G401.6 (cell line): ENCODE measurements at regions not wholly inside any gene's neighbourhood (a gene's known extent, or its start where the extent isn't known, plus 50 kb on each side); places are given as distances from the start of the nearest gene placed in this dataset.

Experiments
- FAIRE-seq: peaks from 2 replicates; lab custom pipeline; 2012; peaks lifted over from hg19 to GRCh38; lab: Jason Lieb, UNC

DNA sequence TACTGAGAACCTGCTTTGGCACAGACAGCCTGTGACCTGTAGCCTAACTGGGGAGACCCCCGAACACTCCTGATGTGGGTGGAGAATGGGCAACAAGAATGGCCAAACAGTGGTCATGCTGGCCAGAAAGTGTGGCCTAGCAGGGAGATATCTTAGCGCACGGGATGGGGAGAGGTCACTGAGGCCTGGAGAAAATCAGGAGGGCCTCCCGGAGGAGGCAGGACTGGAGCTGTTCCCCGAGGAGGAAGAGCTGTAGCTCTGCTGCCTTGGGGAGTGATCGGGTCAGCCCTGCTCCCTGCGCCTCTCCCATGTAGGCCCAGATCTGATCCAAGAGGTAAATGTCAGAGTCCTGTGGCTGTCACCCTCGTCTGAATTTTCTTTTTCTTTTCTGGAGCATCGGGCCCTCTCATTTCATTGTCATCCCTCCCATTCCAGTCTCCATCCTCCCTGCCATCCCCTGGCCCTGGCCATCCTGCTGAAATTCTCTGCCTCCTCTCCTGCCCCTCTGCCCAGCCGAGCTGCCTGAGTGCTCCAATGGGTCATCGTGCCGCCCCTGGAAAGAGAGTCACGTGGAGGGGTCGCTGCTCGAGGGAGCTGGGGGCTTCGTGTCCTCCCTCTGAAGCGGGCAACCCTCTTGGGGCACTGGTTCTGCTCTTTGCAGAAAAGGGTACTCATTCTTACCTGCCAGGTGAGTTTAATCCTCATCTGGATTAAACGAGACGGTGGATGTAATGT is 242.9 kb downstream of the HAUS1 start:
- no peak for FAIRE-seq

DNA sequence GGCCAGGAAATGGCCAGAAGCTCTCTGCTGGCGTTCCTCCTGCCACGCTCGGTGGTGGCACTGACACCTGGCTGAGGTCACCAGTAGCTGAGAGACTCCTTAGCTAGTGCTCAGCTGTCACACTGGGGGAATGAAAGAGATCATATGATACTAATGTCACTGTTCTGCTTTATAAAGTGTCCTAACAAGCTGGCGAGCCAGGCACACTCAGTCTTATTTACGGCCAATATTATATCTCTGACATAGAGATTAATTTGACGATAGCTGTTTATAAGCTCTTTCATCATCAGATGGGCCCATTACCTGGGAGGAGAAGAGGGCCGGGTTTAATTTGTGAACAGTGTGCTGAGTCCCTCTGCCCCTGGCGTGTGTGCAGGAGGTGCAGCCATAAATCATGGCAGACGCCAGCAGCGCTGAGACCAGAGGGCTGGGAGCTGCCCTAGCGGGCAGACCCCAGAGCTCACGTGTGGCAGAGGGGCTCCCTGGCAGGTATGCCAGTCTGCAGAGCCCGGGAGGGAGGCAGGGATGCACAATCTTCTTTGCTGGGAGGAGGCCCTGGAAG is 246.5 kb downstream of the HAUS1 start:
- FAIRE-seq, result no peak

DNA sequence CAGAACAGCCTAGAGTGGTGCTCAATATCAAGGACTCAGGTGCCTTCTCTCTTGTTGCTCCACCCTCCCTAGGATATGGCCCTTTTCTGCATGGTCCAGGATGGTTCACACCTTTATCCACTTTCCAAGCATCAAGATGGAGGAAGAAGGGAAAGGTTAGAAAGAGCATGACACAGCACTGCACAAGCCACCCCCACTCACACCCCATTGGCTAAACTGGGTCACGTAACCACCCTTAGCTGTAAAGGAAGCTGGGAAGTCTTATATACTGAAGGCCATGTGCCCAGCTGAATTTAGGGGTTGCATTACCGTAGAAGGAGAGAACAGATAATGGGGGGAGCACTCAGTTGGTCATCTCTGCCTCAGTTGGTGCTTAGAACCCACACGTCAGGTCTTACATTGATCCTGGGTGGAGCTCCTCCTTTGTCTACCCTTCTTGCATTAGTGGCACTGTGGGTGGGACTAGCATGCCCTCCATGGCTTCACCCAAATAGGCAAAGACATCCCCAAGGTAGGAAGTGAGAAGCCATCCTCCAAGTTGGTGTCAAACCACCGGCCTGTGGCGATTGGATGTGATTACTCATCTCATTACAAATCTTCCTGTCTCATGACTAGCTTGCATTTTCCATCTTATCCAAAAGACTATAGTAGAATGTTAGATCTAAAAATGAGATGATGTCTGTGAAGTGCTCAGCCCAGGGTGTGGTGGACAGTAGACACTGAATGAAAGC is 248.5 kb downstream of the HAUS1 start:
- FAIRE-seq, result no peak

DNA sequence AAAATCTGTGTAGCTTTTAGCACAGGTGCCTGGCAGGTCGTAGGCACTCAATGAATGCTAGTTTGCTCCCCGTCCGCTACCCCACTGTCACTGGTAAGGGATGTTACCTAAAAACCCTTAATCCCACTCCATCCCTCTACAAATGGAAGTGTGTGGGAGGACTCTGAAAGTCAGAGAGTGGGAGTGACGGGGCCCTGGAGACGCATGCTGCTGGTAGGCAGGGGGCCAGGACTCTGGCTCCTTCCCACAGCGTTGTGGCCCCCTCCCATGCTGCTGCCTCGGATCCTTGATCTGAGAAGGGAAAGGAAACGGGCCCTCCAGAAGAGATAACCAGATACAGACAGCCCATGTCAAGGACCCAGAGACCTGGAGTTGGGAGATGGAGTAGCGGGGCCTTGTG is 249.3 kb downstream of the HAUS1 start:
- FAIRE-seq, result no peak

DNA sequence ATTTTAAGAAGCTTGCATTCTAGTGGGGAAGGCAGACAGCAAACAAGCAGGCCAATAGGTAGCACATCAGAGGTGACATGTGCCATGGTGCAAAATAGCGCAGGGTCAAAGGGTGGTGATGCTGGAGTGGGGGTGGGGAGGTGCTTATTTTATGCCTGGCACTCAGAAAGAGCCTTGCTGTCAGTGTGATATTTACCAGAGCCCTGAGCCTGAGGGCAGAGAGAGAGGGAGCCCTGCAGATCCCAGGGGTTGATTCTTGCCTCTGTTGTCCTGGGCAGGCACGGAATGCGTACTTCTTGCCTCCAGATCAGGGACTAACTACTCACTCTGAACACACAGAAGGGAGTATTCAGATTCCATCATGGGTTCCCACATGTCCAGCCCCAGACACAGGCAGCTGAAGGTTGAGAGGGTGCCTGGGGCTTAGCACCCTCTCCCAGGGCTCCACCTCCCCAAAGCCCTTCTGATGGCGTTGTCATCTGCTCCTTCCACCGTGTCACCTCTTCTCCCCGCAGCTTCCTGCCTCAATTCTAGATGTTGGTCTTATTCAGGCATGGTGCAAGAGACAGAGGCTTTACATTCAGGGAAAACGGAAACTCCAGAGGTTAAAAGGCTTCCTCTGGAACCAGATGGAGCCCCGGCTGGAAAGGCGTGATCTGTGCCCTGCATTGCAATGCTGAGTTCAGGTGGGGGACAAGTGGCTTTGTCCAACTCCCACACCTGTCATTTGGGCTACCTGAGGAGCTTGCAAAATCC is 252.3 kb downstream of the HAUS1 start:
- no peak for FAIRE-seq

DNA sequence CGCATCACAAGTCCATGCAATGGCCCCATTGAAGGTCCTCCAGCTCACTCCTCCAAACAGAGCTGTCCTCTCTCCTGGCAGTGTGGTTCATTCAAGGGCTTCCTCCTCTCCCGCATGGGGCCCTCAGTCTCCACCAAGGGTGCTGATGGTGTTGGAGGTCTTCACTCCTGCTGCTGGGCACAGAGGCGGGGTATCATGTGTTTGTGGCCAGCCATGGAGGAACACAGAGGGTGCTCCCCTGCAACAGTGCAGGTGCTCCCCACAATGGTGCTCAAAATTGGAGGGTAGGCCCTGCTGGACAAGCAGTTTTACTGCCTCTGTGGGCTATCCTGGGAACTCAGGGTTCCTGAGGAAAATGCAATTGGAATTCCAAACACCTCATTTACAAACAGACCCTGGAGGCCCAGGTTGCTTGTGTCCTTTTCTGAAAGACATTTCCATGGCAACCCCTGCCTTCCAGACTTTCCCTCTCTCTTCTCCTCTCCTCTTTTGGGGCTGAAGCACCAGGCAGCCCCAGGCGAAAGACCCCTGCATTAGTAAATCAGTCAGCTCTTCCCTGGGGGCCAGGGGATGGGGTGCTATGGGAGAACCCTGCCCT is 256.0 kb downstream of the HAUS1 start:
- FAIRE-seq, result no peak

DNA sequence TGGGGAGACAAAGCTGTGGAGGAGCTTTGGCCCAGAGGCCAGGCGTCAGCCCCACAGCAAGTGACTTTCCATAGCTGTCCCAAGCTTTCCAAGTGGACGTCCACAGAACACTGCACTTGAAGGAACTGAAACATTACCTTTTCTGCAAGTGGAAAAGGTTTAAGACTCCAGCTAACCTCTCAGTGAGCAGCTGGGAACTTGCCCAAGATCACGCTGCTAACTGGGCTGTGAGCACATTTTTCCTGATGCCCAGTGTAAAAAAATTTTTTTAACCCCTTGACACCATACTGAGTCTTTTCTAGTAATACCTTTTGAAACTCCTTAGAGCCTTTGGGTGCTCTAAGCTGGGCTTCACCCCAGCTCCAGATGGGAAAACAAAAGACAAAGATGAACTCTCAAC is 256.7 kb downstream of the HAUS1 start:
- no peak for FAIRE-seq

DNA sequence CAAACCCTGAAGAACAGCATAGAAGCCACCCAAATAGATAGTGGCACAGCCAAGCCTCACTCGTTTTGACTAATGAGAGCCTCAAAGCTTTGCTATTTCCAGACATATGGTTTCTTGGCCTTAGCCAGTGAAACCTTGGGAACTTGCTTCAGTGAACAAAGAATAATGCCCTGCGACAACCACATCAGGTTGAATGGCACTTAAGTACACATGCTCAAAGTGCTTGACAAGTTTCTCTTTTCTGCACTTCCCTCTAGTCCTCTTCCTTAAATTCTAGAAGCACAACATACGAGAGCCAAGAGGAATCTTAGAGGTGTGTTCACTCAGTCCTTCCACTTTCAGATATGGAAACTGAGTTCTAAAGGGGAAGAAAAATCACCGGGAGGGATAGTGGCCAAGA is 258.3 kb downstream of the HAUS1 start:
- no peak for FAIRE-seq

DNA sequence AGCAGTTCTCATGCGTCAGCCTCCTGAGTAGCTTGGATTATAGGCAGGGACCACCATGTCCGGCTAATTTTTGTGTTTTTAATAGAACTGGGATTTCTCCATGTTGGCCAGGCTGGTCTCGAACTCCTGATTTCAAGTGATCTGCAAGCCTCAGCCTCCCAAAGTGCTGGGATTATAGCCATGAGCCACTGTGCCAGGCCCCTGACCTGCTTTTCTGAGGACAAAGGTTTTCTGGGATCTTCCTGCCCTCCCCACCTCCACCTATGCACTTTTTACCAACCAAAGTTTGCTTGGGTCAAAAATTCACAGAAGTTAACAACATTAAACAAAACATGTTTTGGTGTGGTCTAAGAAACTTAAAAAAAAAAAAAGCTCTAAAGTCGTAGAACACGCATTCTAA is 259.9 kb downstream of the HAUS1 start:
- FAIRE-seq, result no peak

DNA sequence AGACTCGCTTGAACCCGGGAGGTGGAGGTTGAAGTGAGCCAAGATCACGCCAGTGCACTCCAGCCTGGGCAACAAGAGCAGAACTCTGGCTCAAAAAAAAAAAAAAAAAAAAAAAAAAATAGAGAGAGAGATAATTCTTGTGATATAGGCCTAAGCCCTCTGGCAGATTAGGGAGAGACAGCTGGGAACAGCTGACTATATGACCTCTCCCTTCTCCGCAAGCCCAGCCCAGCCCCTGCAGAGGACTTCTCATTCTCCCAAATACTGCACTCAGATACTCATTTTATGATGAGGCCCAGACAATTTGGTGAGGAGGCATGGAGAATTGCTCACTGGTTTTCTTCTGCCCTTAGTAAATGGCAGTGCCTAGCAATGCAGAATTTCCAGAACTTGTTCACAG is 262.0 kb downstream of the HAUS1 start:
- no peak for FAIRE-seq

DNA sequence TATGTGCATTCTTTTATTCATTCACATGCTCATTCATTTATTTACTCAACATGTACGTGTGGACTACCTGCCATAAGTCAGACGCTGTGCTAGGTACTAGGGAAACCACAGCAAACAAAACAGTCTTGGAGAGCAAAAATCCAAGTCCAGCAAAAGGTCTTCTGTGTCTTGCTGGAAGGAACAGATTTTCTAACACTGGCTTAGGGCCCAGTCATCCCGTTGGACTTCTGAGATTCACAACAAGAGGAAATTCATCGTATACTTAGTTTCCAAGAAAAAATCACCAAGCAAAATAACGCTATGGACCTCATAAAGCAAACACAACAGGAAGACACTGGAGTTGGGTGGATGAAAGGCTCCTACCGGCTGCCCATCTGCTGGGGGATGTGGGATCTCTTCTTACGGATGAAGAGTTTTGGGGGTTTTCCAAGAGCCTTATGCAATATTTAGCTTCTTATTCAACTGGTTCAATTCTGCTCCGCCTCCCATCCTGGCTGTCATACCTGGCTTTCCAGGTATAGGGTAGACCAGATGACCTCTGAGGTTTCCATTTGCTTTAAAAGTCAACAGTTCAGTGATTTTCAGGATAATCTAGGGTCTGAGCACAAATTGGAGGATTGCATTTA is 262.7 kb downstream of the HAUS1 start:
- FAIRE-seq, result no peak

DNA sequence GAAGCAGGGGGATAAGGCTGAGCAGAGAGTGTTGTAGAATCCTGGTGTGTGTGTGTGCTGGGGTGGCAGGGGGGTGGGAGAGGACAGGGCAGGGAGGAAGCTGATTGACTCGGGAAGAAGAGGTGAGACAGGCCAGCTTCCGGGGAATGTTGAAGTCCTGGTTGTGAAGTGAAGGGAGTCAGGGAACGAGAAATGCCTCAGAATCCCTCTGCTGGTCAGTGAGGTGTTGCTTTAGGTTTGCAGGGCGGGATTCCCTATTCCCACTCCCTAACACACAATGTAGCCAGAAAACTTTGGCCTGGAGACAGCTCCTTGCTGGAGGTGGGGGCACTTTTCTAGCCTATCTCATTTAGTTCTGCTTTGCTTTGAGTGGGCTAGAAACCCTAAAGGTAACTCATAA is 265.1 kb downstream of the HAUS1 start:
- FAIRE-seq, result no peak

DNA sequence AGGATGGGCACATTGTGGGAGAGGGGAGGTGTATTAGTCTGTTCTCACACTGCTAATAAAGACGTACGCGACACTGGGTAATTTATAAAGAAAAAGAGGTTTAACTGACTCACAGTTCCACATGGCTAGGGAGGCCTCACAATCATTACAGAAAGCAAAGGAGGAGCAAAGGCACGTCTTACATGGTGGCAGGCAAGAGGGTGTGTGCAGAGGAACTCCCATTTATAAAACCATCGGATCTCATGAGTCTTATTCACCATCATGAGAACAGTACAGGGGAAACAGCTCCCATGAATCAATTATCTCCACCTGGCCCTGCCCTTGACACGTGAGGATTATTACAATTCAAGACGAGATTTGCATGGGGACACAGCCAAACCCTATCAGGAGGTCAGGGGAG is 266.7 kb downstream of the HAUS1 start:
- FAIRE-seq, result no peak

DNA sequence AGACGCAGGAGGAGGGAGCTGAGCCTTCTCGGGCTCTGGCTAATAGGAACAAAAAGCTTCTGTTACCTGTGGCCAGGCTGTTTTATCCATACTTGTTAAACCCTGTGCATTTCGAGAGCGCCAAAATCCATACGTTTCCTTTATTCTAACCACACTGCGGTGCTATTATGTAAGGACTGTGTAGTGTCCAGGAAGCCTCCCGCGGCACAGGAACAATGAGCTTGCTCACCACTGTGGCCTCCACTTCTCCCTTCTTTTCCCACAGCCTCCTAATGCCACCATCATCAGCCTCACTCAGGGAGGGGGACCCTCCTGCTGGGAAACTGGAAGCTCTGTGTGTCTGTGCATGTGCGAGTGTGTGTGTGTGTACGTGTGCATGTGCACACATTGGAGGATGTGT is 268.5 kb downstream of the HAUS1 start:
- FAIRE-seq, result no peak

DNA sequence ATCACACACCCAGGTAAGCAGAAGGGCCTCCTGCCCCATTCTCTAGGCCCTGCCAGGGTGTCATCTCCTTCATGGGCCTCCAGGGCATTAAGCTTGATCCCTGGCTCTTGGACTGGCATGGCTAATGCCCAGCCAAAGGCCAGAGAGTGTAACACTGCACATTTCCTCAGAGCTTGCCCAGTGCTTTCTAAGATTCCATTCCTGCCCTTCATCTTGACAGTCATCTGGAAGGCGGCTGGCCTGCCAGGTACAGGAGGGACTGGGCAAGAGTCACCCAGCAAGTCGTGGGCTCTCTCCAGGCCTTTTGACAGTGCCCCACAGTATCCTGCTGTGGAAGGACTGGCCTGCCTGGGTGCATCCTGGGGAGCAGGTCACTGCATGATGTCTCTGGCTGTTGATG is 268.9 kb downstream of the HAUS1 start:
- FAIRE-seq, result no peak

DNA sequence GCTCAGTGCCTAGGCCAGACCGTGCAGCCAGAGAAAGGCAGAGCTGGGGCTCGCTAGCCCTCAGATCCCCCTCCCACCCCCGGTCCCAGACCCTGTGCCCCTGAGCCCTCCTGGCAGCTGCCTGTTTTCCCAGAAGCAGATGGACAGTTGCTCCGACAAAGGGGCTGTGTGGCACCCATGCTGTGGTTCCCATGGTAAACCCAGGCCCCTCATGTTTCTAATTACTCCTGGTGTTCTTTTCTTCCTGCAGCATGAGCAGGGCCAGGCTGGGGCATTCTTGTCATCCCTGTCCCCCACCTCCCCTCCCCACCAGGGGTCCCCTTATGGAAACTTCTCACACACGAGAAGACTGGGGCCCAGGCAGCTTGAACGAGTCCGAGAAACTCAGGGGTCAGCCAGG is 269.6 kb downstream of the HAUS1 start:
- no peak for FAIRE-seq

DNA sequence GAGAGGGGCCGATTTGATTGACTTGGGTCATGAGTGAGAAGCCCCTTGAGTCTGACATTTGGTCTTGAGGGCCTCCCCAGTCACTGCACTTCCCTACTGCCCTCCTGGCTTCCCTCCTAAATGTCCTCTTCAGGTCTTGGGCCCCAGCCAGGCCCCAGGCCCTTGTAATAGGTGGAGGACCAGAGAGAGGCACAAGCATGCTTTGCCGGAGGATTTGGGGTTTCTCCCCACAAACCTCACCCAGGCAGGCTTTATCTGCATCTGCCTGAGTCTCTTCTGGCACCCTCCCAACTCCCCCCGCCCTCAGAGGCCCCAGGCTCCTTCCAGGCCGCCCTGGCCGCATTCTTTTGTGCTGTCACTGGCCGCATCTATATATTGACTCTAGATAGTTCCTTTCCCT is 270.7 kb downstream of the HAUS1 start:
- FAIRE-seq, result no peak

DNA sequence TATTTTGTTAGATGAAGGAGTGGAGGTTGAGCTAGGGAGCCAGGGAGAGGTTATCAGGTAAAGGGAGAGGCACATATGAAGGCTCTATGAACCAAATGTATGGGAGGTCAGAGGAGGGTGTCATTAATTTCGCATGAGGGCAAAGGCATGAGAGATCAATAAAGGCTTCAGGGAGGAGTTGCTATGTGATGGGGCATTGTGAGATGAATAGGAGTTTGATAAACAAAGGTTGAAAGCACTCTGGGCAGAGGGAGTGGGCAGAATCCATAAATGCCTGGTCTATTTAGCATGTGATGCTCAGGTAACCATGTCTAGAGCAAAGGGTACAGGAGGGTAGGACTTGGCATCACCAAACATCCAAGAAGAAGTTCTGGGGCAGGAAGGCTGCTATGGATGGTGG is 273.4 kb downstream of the HAUS1 start:
- FAIRE-seq, result no peak

DNA sequence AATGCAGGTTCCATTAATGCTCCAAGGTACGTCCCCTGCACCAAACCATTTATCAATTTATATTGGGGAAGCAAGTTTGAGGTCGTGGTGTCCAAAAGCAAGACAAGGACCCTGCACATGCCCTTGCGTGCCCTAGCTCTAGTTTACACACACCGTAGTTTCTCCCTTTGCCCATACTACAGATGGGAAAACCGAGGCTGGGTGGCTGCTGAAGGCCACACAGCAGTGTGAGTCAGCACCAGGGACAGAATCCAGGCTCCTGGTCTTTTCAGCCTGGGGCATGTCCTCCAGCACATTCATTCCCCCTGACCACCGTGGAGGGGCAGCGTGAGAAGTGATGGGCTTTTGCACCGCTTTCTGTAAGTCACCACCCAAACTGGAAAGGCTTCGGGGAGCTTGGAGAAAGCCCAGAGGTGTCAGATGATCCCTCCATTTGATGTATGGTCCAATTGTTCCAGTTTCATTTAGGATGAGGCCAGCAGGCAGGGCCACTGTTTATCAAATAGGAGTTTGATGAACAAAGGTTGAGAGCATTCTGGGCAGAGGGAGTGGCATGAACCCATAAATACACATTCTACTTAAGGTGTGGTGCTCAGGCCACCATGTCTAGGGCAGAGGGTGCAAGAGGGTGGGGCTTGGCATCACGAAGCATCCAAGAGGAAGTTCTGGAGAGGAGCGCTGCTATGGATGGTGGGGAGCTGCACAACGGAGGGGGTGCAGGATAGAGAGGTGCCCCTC is 274.1 kb downstream of the HAUS1 start:
- no peak for FAIRE-seq

DNA sequence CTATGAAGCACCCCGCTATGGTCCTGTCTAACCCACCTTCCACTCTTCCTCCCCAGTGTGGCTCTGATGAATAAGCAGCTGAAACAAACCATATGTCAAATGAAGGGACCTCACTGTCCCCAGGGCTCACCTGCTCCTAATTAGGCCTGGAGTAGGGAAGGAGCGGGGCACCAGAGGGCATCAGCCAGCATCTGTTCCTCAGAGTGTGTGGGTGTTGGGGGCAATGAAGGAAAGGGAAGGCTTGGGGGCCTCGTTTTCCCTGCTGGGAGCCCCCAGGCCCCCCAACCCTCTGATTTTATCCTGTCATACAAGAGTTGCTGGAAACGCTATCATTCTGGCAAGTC is 274.7 kb downstream of the HAUS1 start:
- no peak for FAIRE-seq

DNA sequence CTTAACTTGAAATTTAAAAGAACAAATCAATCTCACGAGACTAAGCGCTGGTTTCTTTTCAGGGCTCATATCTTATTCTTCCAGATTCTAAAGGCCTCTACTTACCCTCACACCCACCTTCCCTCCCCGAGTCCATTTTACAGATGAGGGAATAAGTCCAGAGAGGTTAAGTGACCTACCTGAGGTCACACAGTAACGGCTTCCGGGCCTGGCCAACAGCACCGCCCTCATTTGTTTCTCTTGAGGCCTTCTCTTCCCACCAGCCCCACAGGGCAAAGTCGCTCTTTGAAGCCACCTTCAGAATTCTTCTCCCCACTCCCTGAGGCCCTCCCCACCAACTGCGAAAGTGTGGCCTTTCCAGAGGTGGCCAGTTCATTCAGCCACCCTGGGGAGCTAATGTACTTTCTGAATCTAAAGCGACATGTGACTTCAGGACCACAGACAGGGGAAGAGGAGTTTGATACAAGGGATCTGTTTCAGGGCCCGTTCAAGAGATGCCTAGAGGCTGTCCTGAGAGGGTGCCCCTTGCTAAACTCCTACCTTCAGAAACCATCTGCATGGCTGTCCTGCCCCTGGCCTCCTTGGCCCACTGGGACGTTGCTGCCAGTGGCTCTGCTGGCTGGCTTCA is 275.3 kb downstream of the HAUS1 start:
- no peak for FAIRE-seq
